HCT116 (cell line): ENCODE measurements at regions not wholly inside any gene's neighbourhood (a gene's known extent, or its start where the extent isn't known, plus 50 kb on each side); places are given as distances from the start of the nearest gene placed in this dataset.
A peak's percentile ranks its signal among the peaks of the same experiment; 100 is the strongest.

Source experiments
- ATAC-seq: fragments of 200-7000 bp; cut with Tn5 transposase; 2 replicates; pipeline ENCODE4 v1.9.1; 2020; ENCODE audit warnings: mild to moderate bottlenecking, moderate library complexity
- BruUV-seq: library from RNA; stranded (reverse); fragments of 400-500 nt; replicated peaks from 2 replicates; lab custom pipeline; 2021; lab: Mats Ljungman, UMichigan
- CTCF ChIA-PET: fragments of 300-600 bp; sonication (Branson Sonifier 250); formaldehyde crosslinking; loops from one replicate; lab custom pipeline; 2021; ENCODE audit warnings: antibody characterized with exemption; lab: Charles Lee
- POLR2A ChIA-PET: fragments of 300-600, 350-600 bp; sonication (Branson Sonifier 250); formaldehyde crosslinking; loops from one replicate; lab custom pipeline; 2021; ENCODE audit warnings: antibody characterized with exemption; lab: Charles Lee
- RAD21 ChIA-PET, 2 experiments: fragments of 300-600 bp; sonication (Branson Sonifier 250); formaldehyde crosslinking; loops; one replicate each; lab custom pipeline; 2023; ENCODE audit warnings: low total read pairs in 2 of 2; ENCODE audit not compliant: uncharacterized antibody in 2 of 2, unreplicated experiment in 2 of 2, low non-redundant PET in 1 of 2; lab: Charles Lee
- DNase-seq: peaks from one replicate; pipeline ENCODE4 v3.0.0-alpha.2; 2010; ENCODE audit warnings: low read depth, low spot score
- H2AFZ ChIP-seq: fragments of 200-600 bp; shearing (Covaris generic), sonication (generic); 2 replicates; pipeline ENCODE4 v1.6.1; 2017; ENCODE audit warnings: low read depth, mixed run types, mixed read lengths, antibody characterized with exemption, low read length; ENCODE audit not compliant: poor library complexity, severe bottlenecking
- H3K27ac ChIP-seq: 2 replicates; pipeline ENCODE4 v1.5.1; 2012; ENCODE audit warnings: low read depth, low read length
- H3K27me3 ChIP-seq: fragments of 200-600 bp; sonication (generic); 2 replicates; pipeline ENCODE4 v1.6.1; 2016; ENCODE audit warnings: mixed run types, low read length, mixed read lengths; ENCODE audit not compliant: insufficient read depth
- H3K36me3 ChIP-seq, 2 experiments: fragments of 200-500 bp in 1 of 2; fragments of 200-600 bp in 1 of 2; sonication (Bioruptor generic) in 1 of 2; sonication (generic) in 1 of 2; 2 replicates each; pipeline versions ENCODE4 v1.5.1 to v1.6.1; 2014 to 2016; ENCODE audit warnings: low read length in 2 of 2, inconsistent platforms in 1 of 2, mixed read lengths in 1 of 2, mixed run types in 1 of 2; ENCODE audit not compliant: insufficient read depth in 2 of 2, control insufficient read depth in 1 of 2
- H3K4me1 ChIP-seq, 2 experiments: fragments of 200-600 bp in 1 of 2; sonication (generic) in 1 of 2; 2 replicates each; pipeline versions ENCODE4 v1.5.1 to v1.6.1; 2012 to 2017; ENCODE audit warnings: low read length in 2 of 2, inconsistent platforms in 1 of 2, mild to moderate bottlenecking in 1 of 2, mixed read lengths in 1 of 2, mixed run types in 1 of 2, moderate library complexity in 1 of 2; ENCODE audit not compliant: insufficient read depth in 2 of 2, control insufficient read depth in 1 of 2
- H3K4me2 ChIP-seq: fragments of 200-600 bp; sonication (generic); 2 replicates; pipeline ENCODE4 v1.6.1; 2017; ENCODE audit warnings: mixed run types, low read length, mixed read lengths
- H3K4me3 ChIP-seq, 2 experiments: fragments of 200-600 bp in 1 of 2; sonication (generic) in 1 of 2; replicated peaks in 1 of 2; 2 replicates each; pipeline ENCODE4 v1.5.1; 2011 to 2016; ENCODE audit warnings: low read length in 2 of 2, control low read depth in 1 of 2, low read depth in 1 of 2, mild to moderate bottlenecking in 1 of 2, mixed read lengths in 1 of 2, mixed run types in 1 of 2
- H3K79me2 ChIP-seq: fragments of 200-600 bp; sonication (generic); 2 replicates; pipeline ENCODE4 v1.6.1; 2017; ENCODE audit warnings: mild to moderate bottlenecking, mixed run types, low read length, moderate library complexity, mixed read lengths; ENCODE audit not compliant: insufficient read depth
- H3K9ac ChIP-seq: fragments of 200-600 bp; sonication (generic); 2 replicates; pipeline ENCODE4 v1.6.1; 2016; ENCODE audit warnings: low read length, mixed read lengths
- H3K9me2 ChIP-seq: fragments of 200-600 bp; sonication (generic), shearing (Covaris generic); 2 replicates; pipeline ENCODE4 v1.6.1; 2017; ENCODE audit warnings: mixed run types, mild to moderate bottlenecking, moderate library complexity; ENCODE audit not compliant: insufficient read depth
- H3K9me3 ChIP-seq, 2 experiments: fragments of 200-500 bp in 1 of 2; fragments of 200-600 bp in 1 of 2; sonication (Bioruptor generic) in 1 of 2; sonication (generic) in 1 of 2; 2 replicates each; pipeline ENCODE4 v1.6.1; 2014 to 2017; ENCODE audit warnings: low read length in 2 of 2, mixed read lengths in 2 of 2, inconsistent platforms in 1 of 2, low read depth in 1 of 2, mild to moderate bottlenecking in 1 of 2, mixed run types in 1 of 2, moderate library complexity in 1 of 2; ENCODE audit not compliant: control insufficient read depth in 1 of 2, insufficient read depth in 1 of 2
- H4K20me1 ChIP-seq: fragments of 200-600 bp; sonication (generic), shearing (Covaris generic); 2 replicates; pipeline ENCODE4 v1.6.1; 2017; ENCODE audit warnings: mixed run types, mild to moderate bottlenecking, moderate library complexity; ENCODE audit not compliant: insufficient read depth
- CBX3 ChIP-seq: IDR thresholded peaks from 2 replicates; pipeline ENCODE4 v1.6.1; 2012; ENCODE audit warnings: low read depth
- CEBPB ChIP-seq: IDR thresholded peaks from 2 replicates; pipeline ENCODE4 v1.6.1; 2012; ENCODE audit warnings: low read depth
- EZH2 ChIP-seq: fragments of 200-600 bp; sonication (generic); IDR thresholded peaks from 2 replicates; pipeline ENCODE4 v1.6.1; 2017; ENCODE audit warnings: antibody characterized with exemption, mixed run types
- POLR2A ChIP-seq: IDR thresholded peaks from 2 replicates; pipeline ENCODE4 v1.7.0; 2011; ENCODE audit warnings: borderline replicate concordance; ENCODE audit not compliant: insufficient read depth, insufficient read length; ENCODE audit errors: extremely low read depth
- TCF7L2 ChIP-seq: IDR thresholded peaks from 2 replicates; pipeline ENCODE4 v1.7.0; 2011; ENCODE audit warnings: borderline replicate concordance, inconsistent platforms; ENCODE audit not compliant: insufficient read depth, insufficient read length; ENCODE audit errors: extremely low read depth
- YY1 ChIP-seq: IDR thresholded peaks from 2 replicates; pipeline ENCODE4 v1.6.1; 2011; ENCODE audit warnings: low read length, low read depth, moderate library complexity, mild to moderate bottlenecking; ENCODE audit not compliant: insufficient replicate concordance; ENCODE audit errors: extremely low read depth
- intact Hi-C: fragments of 100-400 bp; cut with micrococcal nuclease; formaldehyde crosslinking; loops from 2 replicates; pipeline ENCODE4 v1.10.0; 2022
- TF ChIP-seq, protein P1 (sequence below): IDR thresholded peaks from 2 replicates; pipeline ENCODE4 v1.6.1; 2012
- TF ChIP-seq, protein P2 (sequence below): IDR thresholded peaks from 2 replicates; pipeline ENCODE4 v1.6.1; 2012; ENCODE audit warnings: low read depth

DNA sequence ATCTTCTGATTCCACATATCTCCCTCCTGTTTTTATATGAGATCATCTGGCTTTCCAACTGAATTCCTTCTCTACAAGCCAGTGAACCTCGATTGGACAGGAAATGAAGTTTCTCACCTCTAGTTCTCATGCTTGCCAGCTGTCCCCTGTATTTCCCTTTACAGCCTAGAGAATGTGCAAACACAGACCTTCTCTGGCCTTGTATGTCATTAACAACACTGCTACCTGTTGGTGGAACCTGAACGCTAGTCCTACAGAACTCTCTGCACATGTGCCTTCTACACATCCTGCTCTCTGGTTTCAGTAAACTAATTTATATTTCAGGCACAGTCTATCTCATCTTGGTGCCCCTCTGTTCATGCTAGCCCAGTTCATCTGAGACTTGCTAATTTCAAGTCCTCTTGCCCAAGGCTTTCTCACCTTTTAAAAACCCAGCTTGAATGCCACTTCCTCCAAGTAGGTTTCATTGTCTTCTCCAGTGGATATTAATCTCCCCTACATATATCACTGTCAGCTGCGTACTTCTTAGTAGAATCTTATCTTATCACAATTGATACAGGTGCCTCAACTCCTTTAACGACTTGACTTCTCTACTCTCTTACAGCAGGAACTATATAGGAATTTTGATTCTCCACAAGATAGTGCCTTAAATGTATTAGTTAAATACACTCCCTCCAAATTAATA, 549.9 kb downstream of the PLPP3 start:
- ChIA-PET CTCF (no interaction called here), POLR2A (no interaction called here), RAD21 (no interaction called here)
- intact Hi-C loops, result loop anchor here (10.0 kb wide), 1 partner anchor 215 kb away; no protein-coding TSS in a partner anchor
- Histone ChIP-seq H3K4me1 (no peaks in the 10 kb centered on the region), H2AFZ (no peak overlapping the region), H3K79me2 (no peaks in the 10 kb centered on the region), H4K20me1 (no peaks in the 10 kb centered on the region), H3K4me2 (no peak overlapping the region), H3K9me3 (no peaks in the 10 kb centered on the region), H3K27ac (no peak overlapping the region), H3K36me3 (no peaks in the 10 kb centered on the region)
- DNase-seq, result no peak
- TF ChIP-seq, protein P1, sequence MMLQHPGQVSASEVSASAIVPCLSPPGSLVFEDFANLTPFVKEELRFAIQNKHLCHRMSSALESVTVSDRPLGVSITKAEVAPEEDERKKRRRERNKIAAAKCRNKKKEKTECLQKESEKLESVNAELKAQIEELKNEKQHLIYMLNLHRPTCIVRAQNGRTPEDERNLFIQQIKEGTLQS, result no peak
- no peak for TF ChIP-seq EZH2
- TF ChIP-seq, all 23 proteins: peak for 0
- Histone ChIP-seq H3K27me3 (no peaks in the 10 kb centered on the region), H3K9ac (no peak overlapping the region), H3K9me2 (no peaks in the 10 kb centered on the region; the same call in 1 of the 2 replicates), H3K4me3 (no peak overlapping the region)
- BruUV-seq, result no TSS peak
- ATAC-seq, result peak; percentile 40; the same call in 1 of the 2 replicates

DNA sequence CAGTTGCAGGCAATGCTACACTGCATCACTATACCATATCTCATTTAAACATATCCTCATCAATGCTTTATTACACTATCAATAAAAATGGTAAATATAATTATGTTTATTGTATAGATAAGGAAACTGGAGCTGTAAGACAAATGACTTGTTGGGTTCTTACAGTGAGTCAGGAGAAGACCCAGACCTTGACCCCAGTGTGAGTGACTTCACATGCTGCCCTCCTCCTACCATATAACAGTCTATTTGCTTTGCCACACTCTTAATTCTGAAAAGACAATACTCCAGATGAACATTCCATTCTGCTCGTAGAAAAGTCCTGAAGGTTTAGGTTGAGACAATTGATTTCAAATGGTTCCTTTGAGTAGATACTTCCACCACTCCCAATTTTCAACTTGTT, 550.5 kb downstream of the PLPP3 start:
- H3K27me3 ChIP-seq, result no peaks in the 10 kb centered on the region
- BruUV-seq, result no TSS peak
- no peak for DNase-seq
- no peak overlapping the region for H3K27ac ChIP-seq
- H3K4me1 ChIP-seq, result no peaks in the 10 kb centered on the region
- no peaks in the 10 kb centered on the region for H3K79me2 ChIP-seq
- H3K9me2 ChIP-seq, result no peaks in the 10 kb centered on the region; the same call in 1 of the 2 replicates
- CTCF ChIA-PET, result no interaction called here
- RAD21 ChIA-PET, result no interaction called here
- H3K9me3 ChIP-seq, result no peaks in the 10 kb centered on the region
- H4K20me1 ChIP-seq, result no peaks in the 10 kb centered on the region
- ATAC-seq, result no peak
- POLR2A ChIA-PET, result no interaction called here
- TF ChIP-seq, protein P2, sequence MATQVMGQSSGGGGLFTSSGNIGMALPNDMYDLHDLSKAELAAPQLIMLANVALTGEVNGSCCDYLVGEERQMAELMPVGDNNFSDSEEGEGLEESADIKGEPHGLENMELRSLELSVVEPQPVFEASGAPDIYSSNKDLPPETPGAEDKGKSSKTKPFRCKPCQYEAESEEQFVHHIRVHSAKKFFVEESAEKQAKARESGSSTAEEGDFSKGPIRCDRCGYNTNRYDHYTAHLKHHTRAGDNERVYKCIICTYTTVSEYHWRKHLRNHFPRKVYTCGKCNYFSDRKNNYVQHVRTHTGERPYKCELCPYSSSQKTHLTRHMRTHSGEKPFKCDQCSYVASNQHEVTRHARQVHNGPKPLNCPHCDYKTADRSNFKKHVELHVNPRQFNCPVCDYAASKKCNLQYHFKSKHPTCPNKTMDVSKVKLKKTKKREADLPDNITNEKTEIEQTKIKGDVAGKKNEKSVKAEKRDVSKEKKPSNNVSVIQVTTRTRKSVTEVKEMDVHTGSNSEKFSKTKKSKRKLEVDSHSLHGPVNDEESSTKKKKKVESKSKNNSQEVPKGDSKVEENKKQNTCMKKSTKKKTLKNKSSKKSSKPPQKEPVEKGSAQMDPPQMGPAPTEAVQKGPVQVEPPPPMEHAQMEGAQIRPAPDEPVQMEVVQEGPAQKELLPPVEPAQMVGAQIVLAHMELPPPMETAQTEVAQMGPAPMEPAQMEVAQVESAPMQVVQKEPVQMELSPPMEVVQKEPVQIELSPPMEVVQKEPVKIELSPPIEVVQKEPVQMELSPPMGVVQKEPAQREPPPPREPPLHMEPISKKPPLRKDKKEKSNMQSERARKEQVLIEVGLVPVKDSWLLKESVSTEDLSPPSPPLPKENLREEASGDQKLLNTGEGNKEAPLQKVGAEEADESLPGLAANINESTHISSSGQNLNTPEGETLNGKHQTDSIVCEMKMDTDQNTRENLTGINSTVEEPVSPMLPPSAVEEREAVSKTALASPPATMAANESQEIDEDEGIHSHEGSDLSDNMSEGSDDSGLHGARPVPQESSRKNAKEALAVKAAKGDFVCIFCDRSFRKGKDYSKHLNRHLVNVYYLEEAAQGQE, result no peak
- TF ChIP-seq CBX3 (no peak), TCF7L2 (no peak), YY1 (no peak), POLR2A (no peak), CEBPB (no peak)
- no peak overlapping the region for H3K4me3 ChIP-seq
- H3K36me3 ChIP-seq, result no peaks in the 10 kb centered on the region
- no peak overlapping the region for H3K9ac ChIP-seq
- H2AFZ ChIP-seq, result no peak overlapping the region
- H3K4me2 ChIP-seq, result no peak overlapping the region
- intact Hi-C loops, result no loop called here
